GM23338 (cell line): ENCODE measurements at regions not wholly inside any gene's neighbourhood (a gene's known extent, or its start where the extent isn't known, plus 50 kb on each side); places are given as distances from the start of the nearest gene placed in this dataset.

ENCODE experiments used
- ATAC-seq: fragments of 200-7000 bp; cut with Tn5 transposase; 3 replicates; pipeline ENCODE4 v1.9.1; 2020
- DNase-seq: peaks from one replicate; pipeline ENCODE4 v3.0.0-alpha.2; 2015; ENCODE audit warnings: low spot score
- H2AFZ ChIP-seq: fragments of 200-600 bp; sonication (generic); 2 replicates; pipeline ENCODE4 v1.8.0; 2016; ENCODE audit warnings: antibody characterized with exemption, mild to moderate bottlenecking, moderate library complexity
- H3F3A ChIP-seq: fragments of 200-600 bp; sonication (generic); replicated peaks from 2 replicates; pipeline ENCODE4 v1.8.0; 2017; ENCODE audit warnings: antibody characterized with exemption, mixed run types, low read depth
- H3K27ac ChIP-seq: fragments of 200-600 bp; sonication (generic); 2 replicates; pipeline ENCODE4 v1.6.1; 2016; ENCODE audit warnings: low read depth
- H3K27me3 ChIP-seq: fragments of 200-600 bp; sonication (generic); 2 replicates; pipeline ENCODE4 v1.8.0; 2016; ENCODE audit warnings: mild to moderate bottlenecking, mixed run types, moderate library complexity; ENCODE audit not compliant: insufficient read depth
- H3K36me3 ChIP-seq: fragments of 200-600 bp; sonication (generic); 2 replicates; pipeline ENCODE4 v1.8.0; 2016; ENCODE audit warnings: mild to moderate bottlenecking; ENCODE audit not compliant: insufficient read depth
- H3K4me1 ChIP-seq: fragments of 200-600 bp; sonication (generic); 2 replicates; pipeline ENCODE4 v1.8.0; 2016; ENCODE audit warnings: mild to moderate bottlenecking, moderate library complexity; ENCODE audit not compliant: insufficient read depth
- H3K4me2 ChIP-seq: fragments of 200-600 bp; sonication (generic); 2 replicates; pipeline ENCODE4 v1.7.1; 2017; ENCODE audit warnings: mixed run types
- H3K4me3 ChIP-seq: fragments of 200-600 bp; sonication (generic); 2 replicates; pipeline ENCODE4 v1.6.1; 2016; ENCODE audit warnings: mixed run types
- H3K79me2 ChIP-seq: fragments of 200-600 bp; sonication (generic); replicated peaks from 2 replicates; pipeline ENCODE4 v1.8.0; 2017; ENCODE audit warnings: mild to moderate bottlenecking; ENCODE audit not compliant: insufficient read depth
- H3K9me2 ChIP-seq: fragments of 200-600 bp; sonication (generic); 2 replicates; pipeline ENCODE4 v1.8.0; 2017; ENCODE audit not compliant: insufficient read depth
- H4K20me1 ChIP-seq: fragments of 200-600 bp; sonication (generic); replicated peaks from 2 replicates; pipeline ENCODE4 v1.8.0; 2017; ENCODE audit warnings: mild to moderate bottlenecking; ENCODE audit not compliant: insufficient read depth
- H3K27ac Mint-ChIP-seq: 2 replicates; pipeline ENCODE4 v1.8.0; 2020; ENCODE audit warnings: inconsistent platforms, mild to moderate bottlenecking, moderate library complexity, mixed read lengths
- H3K27me3 Mint-ChIP-seq: 3 replicates; pipeline ENCODE4 v1.8.0; 2022; ENCODE audit warnings: low read depth, mild to moderate bottlenecking, moderate library complexity, mixed read lengths, inconsistent platforms; ENCODE audit not compliant: insufficient read depth, poor library complexity
- H3K36me3 Mint-ChIP-seq: 3 replicates; pipeline ENCODE4 v1.8.0; 2021; ENCODE audit warnings: low read depth, mild to moderate bottlenecking, inconsistent platforms, moderate library complexity, mixed read lengths
- H3K4me1 Mint-ChIP-seq: 3 replicates; pipeline ENCODE4 v1.8.0; 2020; ENCODE audit warnings: mild to moderate bottlenecking, inconsistent platforms, mixed read lengths
- H3K4me3 Mint-ChIP-seq: 3 replicates; pipeline ENCODE4 v1.8.0; 2021; ENCODE audit warnings: moderate library complexity, mild to moderate bottlenecking, inconsistent platforms, mixed read lengths
- H3K9me3 Mint-ChIP-seq: 3 replicates; pipeline ENCODE4 v1.8.0; 2020; ENCODE audit warnings: moderate library complexity, mild to moderate bottlenecking, inconsistent platforms, mixed read lengths
- EZH2phosphoT487 ChIP-seq: fragments of 200-600 bp; sonication (generic); IDR thresholded peaks from one replicate; pipeline ENCODE4 v1.8.1; 2018; ENCODE audit warnings: antibody characterized with exemption; ENCODE audit not compliant: unreplicated experiment
- POLR2AphosphoS5 ChIP-seq: IDR thresholded peaks from 2 replicates; pipeline ENCODE4 v1.6.1; 2016; ENCODE audit warnings: antibody characterized with exemption, low read depth
- STAT1 ChIP-seq: IDR thresholded peaks from one replicate; pipeline ENCODE4 v1.6.1; 2016; ENCODE audit warnings: antibody characterized with exemption; ENCODE audit not compliant: unreplicated experiment
- ZNF114 ChIP-seq: fragments of 250-450 bp; sonication (Bioruptor Pico); IDR thresholded peaks from 2 replicates; pipeline ENCODE4 v1.5.0; 2020; ENCODE audit warnings: mild to moderate bottlenecking, moderate library complexity
- ZNF331 ChIP-seq: fragments of 250-450 bp; sonication (Bioruptor Pico); IDR thresholded peaks from 2 replicates; pipeline ENCODE4 v1.5.0; 2020; ENCODE audit warnings: low read depth, mild to moderate bottlenecking, moderate library complexity
- TF ChIP-seq, protein P1 (sequence below): fragments of 250-450 bp; sonication (Bioruptor Pico); IDR thresholded peaks from 2 replicates; pipeline ENCODE4 v1.5.0; 2020; ENCODE audit warnings: mild to moderate bottlenecking, moderate library complexity
- TF ChIP-seq, protein P2 (sequence below): IDR thresholded peaks from 2 replicates; pipeline ENCODE4 v1.6.1; 2016; ENCODE audit warnings: antibody characterized with exemption

DNA sequence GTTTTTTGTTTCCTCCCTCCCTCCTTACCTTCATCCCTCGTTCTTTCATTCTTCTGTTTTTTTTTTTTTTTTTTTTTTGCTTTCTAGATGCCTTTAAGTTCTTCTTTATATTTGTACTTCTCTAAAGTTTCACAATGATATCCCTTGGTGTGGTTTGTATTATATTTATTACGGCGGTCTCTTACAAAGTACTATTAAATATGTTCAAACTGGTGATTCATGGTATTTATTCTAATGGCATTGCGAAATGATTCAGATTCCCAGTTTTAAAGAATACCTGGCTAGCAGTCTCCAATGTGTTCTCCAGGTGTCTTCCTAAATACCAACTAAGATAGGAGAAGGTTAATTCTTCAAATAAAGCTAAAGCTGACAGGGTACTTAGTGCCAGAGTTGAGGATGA is 690.1 kb upstream of the COX7C start (continued):
- TF ChIP-seq, protein P1, sequence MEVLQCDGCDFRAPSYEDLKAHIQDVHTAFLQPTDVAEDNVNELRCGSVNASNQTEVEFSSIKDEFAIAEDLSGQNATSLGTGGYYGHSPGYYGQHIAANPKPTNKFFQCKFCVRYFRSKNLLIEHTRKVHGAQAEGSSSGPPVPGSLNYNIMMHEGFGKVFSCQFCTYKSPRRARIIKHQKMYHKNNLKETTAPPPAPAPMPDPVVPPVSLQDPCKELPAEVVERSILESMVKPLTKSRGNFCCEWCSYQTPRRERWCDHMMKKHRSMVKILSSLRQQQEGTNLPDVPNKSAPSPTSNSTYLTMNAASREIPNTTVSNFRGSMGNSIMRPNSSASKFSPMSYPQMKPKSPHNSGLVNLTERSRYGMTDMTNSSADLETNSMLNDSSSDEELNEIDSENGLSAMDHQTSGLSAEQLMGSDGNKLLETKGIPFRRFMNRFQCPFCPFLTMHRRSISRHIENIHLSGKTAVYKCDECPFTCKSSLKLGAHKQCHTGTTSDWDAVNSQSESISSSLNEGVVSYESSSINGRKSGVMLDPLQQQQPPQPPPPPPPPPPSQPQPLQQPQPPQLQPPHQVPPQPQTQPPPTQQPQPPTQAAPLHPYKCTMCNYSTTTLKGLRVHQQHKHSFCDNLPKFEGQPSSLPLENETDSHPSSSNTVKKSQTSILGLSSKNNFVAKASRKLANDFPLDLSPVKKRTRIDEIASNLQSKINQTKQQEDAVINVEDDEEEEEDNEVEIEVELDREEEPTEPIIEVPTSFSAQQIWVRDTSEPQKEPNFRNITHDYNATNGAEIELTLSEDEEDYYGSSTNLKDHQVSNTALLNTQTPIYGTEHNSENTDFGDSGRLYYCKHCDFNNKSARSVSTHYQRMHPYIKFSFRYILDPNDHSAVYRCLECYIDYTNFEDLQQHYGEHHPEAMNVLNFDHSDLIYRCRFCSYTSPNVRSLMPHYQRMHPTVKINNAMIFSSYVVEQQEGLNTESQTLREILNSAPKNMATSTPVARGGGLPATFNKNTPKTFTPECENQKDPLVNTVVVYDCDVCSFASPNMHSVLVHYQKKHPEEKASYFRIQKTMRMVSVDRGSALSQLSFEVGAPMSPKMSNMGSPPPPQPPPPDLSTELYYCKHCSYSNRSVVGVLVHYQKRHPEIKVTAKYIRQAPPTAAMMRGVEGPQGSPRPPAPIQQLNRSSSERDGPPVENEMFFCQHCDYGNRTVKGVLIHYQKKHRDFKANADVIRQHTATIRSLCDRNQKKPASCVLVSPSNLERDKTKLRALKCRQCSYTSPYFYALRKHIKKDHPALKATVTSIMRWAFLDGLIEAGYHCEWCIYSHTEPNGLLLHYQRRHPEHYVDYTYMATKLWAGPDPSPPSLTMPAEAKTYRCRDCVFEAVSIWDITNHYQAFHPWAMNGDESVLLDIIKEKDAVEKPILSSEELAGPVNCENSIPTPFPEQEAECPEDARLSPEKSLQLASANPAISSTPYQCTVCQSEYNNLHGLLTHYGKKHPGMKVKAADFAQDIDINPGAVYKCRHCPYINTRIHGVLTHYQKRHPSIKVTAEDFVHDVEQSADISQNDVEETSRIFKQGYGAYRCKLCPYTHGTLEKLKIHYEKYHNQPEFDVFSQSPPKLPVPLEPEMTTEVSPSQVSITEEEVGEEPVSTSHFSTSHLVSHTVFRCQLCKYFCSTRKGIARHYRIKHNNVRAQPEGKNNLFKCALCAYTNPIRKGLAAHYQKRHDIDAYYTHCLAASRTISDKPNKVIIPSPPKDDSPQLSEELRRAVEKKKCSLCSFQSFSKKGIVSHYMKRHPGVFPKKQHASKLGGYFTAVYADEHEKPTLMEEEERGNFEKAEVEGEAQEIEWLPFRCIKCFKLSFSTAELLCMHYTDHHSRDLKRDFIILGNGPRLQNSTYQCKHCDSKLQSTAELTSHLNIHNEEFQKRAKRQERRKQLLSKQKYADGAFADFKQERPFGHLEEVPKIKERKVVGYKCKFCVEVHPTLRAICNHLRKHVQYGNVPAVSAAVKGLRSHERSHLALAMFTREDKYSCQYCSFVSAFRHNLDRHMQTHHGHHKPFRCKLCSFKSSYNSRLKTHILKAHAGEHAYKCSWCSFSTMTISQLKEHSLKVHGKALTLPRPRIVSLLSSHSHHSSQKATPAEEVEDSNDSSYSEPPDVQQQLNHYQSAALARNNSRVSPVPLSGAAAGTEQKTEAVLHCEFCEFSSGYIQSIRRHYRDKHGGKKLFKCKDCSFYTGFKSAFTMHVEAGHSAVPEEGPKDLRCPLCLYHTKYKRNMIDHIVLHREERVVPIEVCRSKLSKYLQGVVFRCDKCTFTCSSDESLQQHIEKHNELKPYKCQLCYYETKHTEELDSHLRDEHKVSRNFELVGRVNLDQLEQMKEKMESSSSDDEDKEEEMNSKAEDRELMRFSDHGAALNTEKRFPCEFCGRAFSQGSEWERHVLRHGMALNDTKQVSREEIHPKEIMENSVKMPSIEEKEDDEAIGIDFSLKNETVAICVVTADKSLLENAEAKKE: no peak
- TF ChIP-seq ZNF331 (CRISPR knock-in tag): no peak
- TF ChIP-seq STAT1: no peak
- no peak for TF ChIP-seq POLR2AphosphoS5
- no peak for TF ChIP-seq EZH2phosphoT487

DNA sequence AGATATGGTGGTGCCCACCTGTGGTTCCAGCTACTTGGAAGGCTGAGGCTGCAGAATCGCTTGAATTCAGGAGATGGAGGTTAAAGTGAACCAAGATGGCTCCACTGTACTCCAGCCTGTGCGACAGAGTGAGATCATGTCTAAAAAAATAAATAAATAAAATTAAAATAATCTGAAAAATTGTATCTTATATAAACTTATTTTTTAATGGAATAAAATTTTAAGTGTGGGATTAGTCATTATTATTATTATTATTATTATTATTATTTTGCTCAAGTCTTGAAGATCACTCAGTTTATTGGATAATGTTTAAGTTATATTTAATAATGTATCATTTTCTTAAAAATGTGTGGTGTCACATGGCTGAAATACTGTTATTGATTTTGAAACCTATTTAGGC is 688.0 kb upstream of the COX7C start:
- H3F3A ChIP-seq: no peaks in the 10 kb centered on the region
- TF ChIP-seq, protein P2, sequence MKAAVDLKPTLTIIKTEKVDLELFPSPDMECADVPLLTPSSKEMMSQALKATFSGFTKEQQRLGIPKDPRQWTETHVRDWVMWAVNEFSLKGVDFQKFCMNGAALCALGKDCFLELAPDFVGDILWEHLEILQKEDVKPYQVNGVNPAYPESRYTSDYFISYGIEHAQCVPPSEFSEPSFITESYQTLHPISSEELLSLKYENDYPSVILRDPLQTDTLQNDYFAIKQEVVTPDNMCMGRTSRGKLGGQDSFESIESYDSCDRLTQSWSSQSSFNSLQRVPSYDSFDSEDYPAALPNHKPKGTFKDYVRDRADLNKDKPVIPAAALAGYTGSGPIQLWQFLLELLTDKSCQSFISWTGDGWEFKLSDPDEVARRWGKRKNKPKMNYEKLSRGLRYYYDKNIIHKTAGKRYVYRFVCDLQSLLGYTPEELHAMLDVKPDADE: no peak
- TF ChIP-seq, protein P1: no peak
- TF ChIP-seq ZNF114 (CRISPR knock-in tag): no peak
- H3K4me1 ChIP-seq: no peaks in the 10 kb centered on the region
- no peaks in the 10 kb centered on the region for H3K79me2 ChIP-seq
- no peaks in the 10 kb centered on the region for H4K20me1 ChIP-seq
- no peaks in the 10 kb centered on the region for H3K36me3 ChIP-seq
- H3K4me3 Mint-ChIP-seq: no peak overlapping the region
- H3K27ac Mint-ChIP-seq: no peak overlapping the region
- H3K4me2 ChIP-seq: no peak overlapping the region
- H3K4me3 ChIP-seq: no peak overlapping the region
- DNase-seq: no peak
- no peak overlapping the region for H3K27ac ChIP-seq
- H3K9me3 Mint-ChIP-seq: peaks cover 7% of the 10 kb centered on the region; the same call in 2 of the 3 replicates
- H3K4me1 Mint-ChIP-seq: no peaks in the 10 kb centered on the region
- no peaks in the 10 kb centered on the region for H3K27me3 Mint-ChIP-seq
- no peak overlapping the region for H2AFZ ChIP-seq
- no peaks in the 10 kb centered on the region for H3K9me2 ChIP-seq
- H3K36me3 Mint-ChIP-seq: no peaks in the 10 kb centered on the region
- no peaks in the 10 kb centered on the region for H3K27me3 ChIP-seq
- no peak for ATAC-seq
